Upper lobe of right lung (tissue), 1 donor: ENCODE measurements at regions not wholly inside any gene's neighbourhood (a gene's known extent, or its start where the extent isn't known, plus 50 kb on each side); places are given as distances from the start of the nearest gene placed in this dataset.

Experiments used
- ATAC-seq: fragments of 200-7000 bp; cut with Tn5 transposase; one replicate; pipeline ENCODE4 v1.9.1; 2020; ENCODE audit warnings: mild to moderate bottlenecking, moderate library complexity
- DNase-seq: peaks from one replicate; pipeline ENCODE4 v3.0.0-alpha.2; 2020
- H3K27ac ChIP-seq: fragments of 200-600 bp; one replicate; pipeline ENCODE4 v1.8.0; 2022
- H3K27me3 ChIP-seq: fragments of 200-600 bp; one replicate; pipeline ENCODE4 v1.8.0; 2022; ENCODE audit warnings: mild to moderate bottlenecking
- H3K36me3 ChIP-seq: fragments of 200-600 bp; one replicate; pipeline ENCODE4 v1.8.0; 2022
- H3K4me1 ChIP-seq: fragments of 200-600 bp; one replicate; pipeline ENCODE4 v1.8.0; 2022
- H3K4me3 ChIP-seq: fragments of 200-600 bp; one replicate; pipeline ENCODE4 v1.8.0; 2022; ENCODE audit warnings: mild to moderate bottlenecking
- H3K9me3 ChIP-seq: fragments of 200-600 bp; one replicate; pipeline ENCODE4 v1.8.0; 2022
- intact Hi-C: fragments of 100-400 bp; cut with DNase I; formaldehyde crosslinking; loops from one replicate; pipeline ENCODE4 v1.11.0; 2022
- TF ChIP-seq, protein P1 (sequence below): fragments of 200-600 bp; IDR thresholded peaks from one replicate; pipeline ENCODE4 v1.8.0; 2022; ENCODE audit warnings: antibody characterized with exemption
- donor health status: DM: no; HTN: yes; CAD: no; lungs with severe emphysema.

DNA sequence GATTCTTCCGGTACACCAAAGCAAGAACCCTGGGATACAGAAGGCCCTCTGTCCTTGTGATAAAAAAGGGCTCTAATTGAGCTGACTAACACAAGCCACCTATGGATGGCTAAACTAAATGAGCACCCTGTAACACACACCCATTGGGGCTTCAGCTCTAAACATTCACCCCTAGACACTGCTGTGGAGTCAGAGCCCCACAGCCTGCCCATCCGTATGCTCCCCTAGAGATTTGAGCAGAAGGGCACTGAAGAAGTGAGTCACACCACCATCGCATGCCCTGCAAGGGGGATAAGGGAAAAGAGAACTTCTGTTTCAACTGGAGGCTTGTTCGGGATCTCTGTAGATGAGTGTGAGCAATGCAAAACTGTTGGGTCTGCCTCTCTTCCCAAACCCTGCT is 545.2 kb downstream of the KCTD8 start:
- no peak overlapping the region for H3K27ac ChIP-seq
- TF ChIP-seq, protein P1, sequence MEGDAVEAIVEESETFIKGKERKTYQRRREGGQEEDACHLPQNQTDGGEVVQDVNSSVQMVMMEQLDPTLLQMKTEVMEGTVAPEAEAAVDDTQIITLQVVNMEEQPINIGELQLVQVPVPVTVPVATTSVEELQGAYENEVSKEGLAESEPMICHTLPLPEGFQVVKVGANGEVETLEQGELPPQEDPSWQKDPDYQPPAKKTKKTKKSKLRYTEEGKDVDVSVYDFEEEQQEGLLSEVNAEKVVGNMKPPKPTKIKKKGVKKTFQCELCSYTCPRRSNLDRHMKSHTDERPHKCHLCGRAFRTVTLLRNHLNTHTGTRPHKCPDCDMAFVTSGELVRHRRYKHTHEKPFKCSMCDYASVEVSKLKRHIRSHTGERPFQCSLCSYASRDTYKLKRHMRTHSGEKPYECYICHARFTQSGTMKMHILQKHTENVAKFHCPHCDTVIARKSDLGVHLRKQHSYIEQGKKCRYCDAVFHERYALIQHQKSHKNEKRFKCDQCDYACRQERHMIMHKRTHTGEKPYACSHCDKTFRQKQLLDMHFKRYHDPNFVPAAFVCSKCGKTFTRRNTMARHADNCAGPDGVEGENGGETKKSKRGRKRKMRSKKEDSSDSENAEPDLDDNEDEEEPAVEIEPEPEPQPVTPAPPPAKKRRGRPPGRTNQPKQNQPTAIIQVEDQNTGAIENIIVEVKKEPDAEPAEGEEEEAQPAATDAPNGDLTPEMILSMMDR, result no peak
- no peaks in the 10 kb centered on the region for H3K9me3 ChIP-seq
- H3K4me3 ChIP-seq, result no peak overlapping the region
- no peaks in the 10 kb centered on the region for H3K36me3 ChIP-seq
- no peaks in the 10 kb centered on the region for H3K4me1 ChIP-seq
- DNase-seq (no peak), ATAC-seq (no peak)
- no peaks in the 10 kb centered on the region for H3K27me3 ChIP-seq
- intact Hi-C loops, result no loop called here

DNA sequence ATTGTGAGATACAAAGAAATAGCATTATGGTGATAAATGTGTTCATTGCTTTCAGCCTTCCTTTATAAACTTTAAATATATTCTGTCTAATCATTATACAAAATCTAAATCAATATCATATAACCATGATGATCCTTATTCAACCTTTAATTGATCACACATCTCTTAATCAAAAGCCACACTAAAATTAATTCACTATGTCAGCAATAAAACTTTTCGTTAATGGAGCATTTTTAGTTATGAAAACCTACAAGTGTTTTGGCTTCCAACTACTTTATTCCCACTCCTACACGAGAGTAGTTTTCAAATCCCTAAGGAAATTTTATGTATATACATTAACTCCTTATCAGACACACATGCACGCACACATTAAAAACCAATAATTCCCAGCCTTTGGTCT is 530.2 kb downstream of the KCTD8 start:
- ATAC-seq, result no peak

DNA sequence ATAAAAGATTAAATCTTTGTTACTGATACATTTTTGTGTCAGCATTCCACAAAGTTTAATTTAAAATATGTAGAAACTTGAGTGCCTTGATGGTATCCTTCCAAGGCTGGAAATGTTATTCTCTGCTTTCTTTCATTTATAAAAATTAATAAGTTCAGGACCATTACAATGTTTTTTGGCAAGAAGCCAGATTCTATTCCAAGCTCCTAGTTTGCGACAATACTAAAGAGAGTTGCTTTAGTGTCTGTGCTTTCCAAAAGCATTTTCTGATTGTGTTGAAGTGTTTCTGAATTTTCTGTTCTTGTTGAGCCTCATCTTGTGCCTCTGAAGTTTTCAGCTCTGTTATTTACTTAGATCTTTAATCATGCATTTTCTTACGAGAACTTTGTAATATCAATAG is 516.2 kb downstream of the KCTD8 start:
- no peaks in the 10 kb centered on the region for H3K9me3 ChIP-seq
- H3K4me3 ChIP-seq, result no peak overlapping the region
- intact Hi-C loops, result no loop called here
- no peaks in the 10 kb centered on the region for H3K4me1 ChIP-seq
- no peaks in the 10 kb centered on the region for H3K27me3 ChIP-seq
- no peaks in the 10 kb centered on the region for H3K36me3 ChIP-seq
- DNase-seq (no peak), ATAC-seq (no peak)
- H3K27ac ChIP-seq, result no peak overlapping the region
- TF ChIP-seq, protein P1, result no peak

More for the DNA sequence above, 530.2 kb downstream of the KCTD8 start:
- intact Hi-C loops, result no loop called here
- TF ChIP-seq, protein P1, result no peak
- Histone ChIP-seq H3K36me3 (no peaks in the 10 kb centered on the region), H3K27ac (no peak overlapping the region), H3K4me1 (no peaks in the 10 kb centered on the region), H3K4me3 (no peak overlapping the region), H3K9me3 (no peaks in the 10 kb centered on the region), H3K27me3 (no peaks in the 10 kb centered on the region)
- DNase-seq, result no peak

DNA sequence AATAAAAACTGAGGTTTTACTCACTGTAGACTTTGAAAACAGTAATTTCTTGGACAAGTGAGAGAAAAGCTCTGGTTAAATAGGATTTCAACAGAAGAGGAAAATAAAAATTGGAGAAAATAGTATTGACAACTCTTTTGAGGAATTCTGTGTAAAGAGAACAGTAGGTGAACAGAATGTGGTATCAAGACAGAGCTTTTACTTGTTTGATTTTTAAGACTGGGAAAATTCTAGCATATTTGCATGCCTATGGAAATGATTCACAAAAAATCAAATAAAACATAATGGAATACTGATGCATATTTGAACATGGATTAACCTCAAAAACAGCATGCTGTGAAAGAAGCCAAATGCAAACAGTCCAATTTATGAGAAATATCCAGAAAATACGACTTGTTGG is 504.6 kb downstream of the KCTD8 start:
- no peaks in the 10 kb centered on the region for H3K27me3 ChIP-seq
- no peak overlapping the region for H3K27ac ChIP-seq
- ATAC-seq (no peak), DNase-seq (no peak)
- TF ChIP-seq, protein P1, result no peak
- no peaks in the 10 kb centered on the region for H3K9me3 ChIP-seq
- no peak overlapping the region for H3K4me3 ChIP-seq
- intact Hi-C loops, result no loop called here
- no peaks in the 10 kb centered on the region for H3K36me3 ChIP-seq
- no peaks in the 10 kb centered on the region for H3K4me1 ChIP-seq

DNA sequence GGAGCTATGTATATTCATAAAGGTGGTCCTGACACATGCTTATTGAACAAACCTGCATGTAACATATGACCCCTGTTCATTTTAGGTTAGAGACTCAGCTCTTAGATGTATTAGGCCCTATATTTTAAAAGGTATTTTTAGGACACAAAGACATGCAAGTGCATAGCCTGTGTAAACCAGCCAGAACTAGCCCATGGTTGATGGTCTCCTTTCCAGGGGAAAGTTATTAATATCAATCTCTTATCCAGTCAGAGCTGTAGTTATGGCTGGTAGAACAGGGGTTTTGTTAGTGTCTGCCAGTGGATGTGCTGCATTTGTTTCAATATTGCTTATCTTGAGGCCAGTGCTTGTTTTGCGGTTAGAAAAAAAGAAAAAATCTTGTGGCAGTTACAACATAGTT is 488.6 kb downstream of the KCTD8 start:
- Histone ChIP-seq H3K27me3 (no peaks in the 10 kb centered on the region), H3K9me3 (no peaks in the 10 kb centered on the region), H3K36me3 (no peaks in the 10 kb centered on the region), H3K4me3 (no peak overlapping the region), H3K4me1 (no peaks in the 10 kb centered on the region), H3K27ac (no peak overlapping the region)
- TF ChIP-seq, protein P1, result no peak
- no peak for DNase-seq
- no peak for ATAC-seq
- intact Hi-C loops, result no loop called here

DNA sequence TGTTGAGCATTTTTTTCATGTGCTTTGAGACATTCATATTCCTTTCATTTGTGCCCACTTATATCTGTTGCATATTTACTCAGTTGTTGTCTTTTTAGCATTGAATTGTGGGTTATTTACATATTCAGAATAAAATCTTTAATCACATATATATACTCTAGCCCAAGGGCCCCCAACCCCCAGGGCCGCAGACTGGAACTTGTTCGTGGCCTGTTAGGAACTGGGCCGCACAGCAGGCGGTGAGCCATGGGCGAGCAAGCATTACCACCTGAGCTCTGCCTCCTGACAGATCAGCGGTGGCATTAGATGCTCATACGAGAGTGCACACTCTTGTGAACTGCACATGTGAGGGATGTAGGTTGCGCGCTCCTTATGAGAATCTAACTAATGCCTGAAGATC is 480.6 kb downstream of the KCTD8 start:
- Histone ChIP-seq H3K27me3 (no peaks in the 10 kb centered on the region), H3K27ac (no peak overlapping the region), H3K4me3 (no peak overlapping the region), H3K9me3 (no peaks in the 10 kb centered on the region), H3K36me3 (no peaks in the 10 kb centered on the region), H3K4me1 (no peaks in the 10 kb centered on the region)
- intact Hi-C loops, result no loop called here
- ATAC-seq (no peak), DNase-seq (peak; percentile 32)
- TF ChIP-seq, protein P1, result no peak
